WTC11 (cell line): ENCODE measurements at regions not wholly inside any gene's neighbourhood (a gene's known extent, or its start where the extent isn't known, plus 50 kb on each side); places are given as distances from the start of the nearest gene placed in this dataset.

Experiments
- ATAC-seq: fragments of 200-7000 bp; cut with Tn5 transposase; 2 replicates; pipeline ENCODE4 v1.10.0; 2021; ENCODE audit warnings: mild to moderate bottlenecking, moderate library complexity
- CTCF ChIA-PET: fragments of 300-600 bp; sonication (Branson Sonifier 250); formaldehyde crosslinking; loops from one replicate; lab custom pipeline; 2021; ENCODE audit warnings: antibody characterized with exemption; lab: Charles Lee
- POLR2A ChIA-PET: fragments of 350-600 bp; sonication (Branson Sonifier 250); formaldehyde crosslinking; loops from one replicate; lab custom pipeline; 2021; ENCODE audit warnings: antibody characterized with exemption; lab: Charles Lee
- DNase-seq: peaks from one replicate; pipeline ENCODE4 v3.0.0; 2021; ENCODE audit warnings: low spot score
- H3K27ac Mint-ChIP-seq: 2 replicates; pipeline ENCODE4 v1.8.0; 2021; ENCODE audit warnings: mixed read lengths
- H3K27me3 Mint-ChIP-seq: 2 replicates; pipeline ENCODE4 v1.8.0; 2021; ENCODE audit warnings: low read depth, mild to moderate bottlenecking, moderate library complexity, mixed read lengths
- H3K36me3 Mint-ChIP-seq: 2 replicates; pipeline ENCODE4 v1.8.0; 2021; ENCODE audit warnings: mixed read lengths
- H3K4me1 Mint-ChIP-seq: 2 replicates; pipeline ENCODE4 v1.8.0; 2022; ENCODE audit warnings: mixed read lengths
- H3K4me3 Mint-ChIP-seq: 2 replicates; pipeline ENCODE4 v1.8.0; 2021; ENCODE audit warnings: mild to moderate bottlenecking, moderate library complexity, mixed read lengths
- H3K9me3 Mint-ChIP-seq: 2 replicates; pipeline ENCODE4 v1.8.0; 2021; ENCODE audit warnings: mixed read lengths
- KAT7 ChIP-seq: sonication (generic); formaldehyde crosslinking; IDR thresholded peaks from 2 replicates; pipeline ENCODE4 v1.8.1; 2023; ENCODE audit warnings: missing genetic modification reagents, mild to moderate bottlenecking, borderline replicate concordance
- NR2C2 ChIP-seq: sonication (generic); formaldehyde crosslinking; IDR thresholded peaks from 2 replicates; pipeline ENCODE4 v1.8.0; 2022; ENCODE audit warnings: mild to moderate bottlenecking, missing genetic modification reagents
- SMAD3 ChIP-seq: sonication (generic); formaldehyde crosslinking; IDR thresholded peaks from 2 replicates; pipeline ENCODE4 v1.8.0; 2022; ENCODE audit warnings: missing genetic modification reagents, mild to moderate bottlenecking, borderline replicate concordance
- TCF7 ChIP-seq: sonication (generic); formaldehyde crosslinking; IDR thresholded peaks from 2 replicates; pipeline ENCODE4 v1.8.0; 2022; ENCODE audit warnings: mild to moderate bottlenecking, low read depth, missing genetic modification reagents, moderate library complexity
- ZNF121 ChIP-seq: sonication (generic); formaldehyde crosslinking; IDR thresholded peaks from 2 replicates; pipeline ENCODE4 v1.8.0; 2023; ENCODE audit warnings: missing genetic modification reagents
- ZNF219 ChIP-seq: sonication (generic); formaldehyde crosslinking; IDR thresholded peaks from 2 replicates; pipeline ENCODE4 v1.8.0; 2023; ENCODE audit warnings: missing genetic modification reagents, mild to moderate bottlenecking, borderline replicate concordance
- TF ChIP-seq, protein P1 (sequence below): sonication (generic); formaldehyde crosslinking; IDR thresholded peaks from 2 replicates; pipeline ENCODE4 v1.8.1; 2023; ENCODE audit warnings: mild to moderate bottlenecking, missing genetic modification reagents, borderline replicate concordance
- TF ChIP-seq, protein P2 (sequence below): sonication (generic); formaldehyde crosslinking; IDR thresholded peaks from 2 replicates; pipeline ENCODE4 v1.8.0; 2022; ENCODE audit warnings: mild to moderate bottlenecking, missing genetic modification reagents
- TF ChIP-seq, protein P3 (sequence below): sonication (generic); formaldehyde crosslinking; IDR thresholded peaks from 2 replicates; pipeline ENCODE4 v1.8.0; 2023; ENCODE audit warnings: mild to moderate bottlenecking, missing genetic modification reagents
- TF ChIP-seq, protein P4 (sequence below): fragments of 200-600 bp; IDR thresholded peaks from 2 replicates; pipeline ENCODE4 v1.8.0; 2022; ENCODE audit warnings: antibody characterized with exemption
- TF ChIP-seq, protein P5 (sequence below): sonication (generic); formaldehyde crosslinking; IDR thresholded peaks from 2 replicates; pipeline ENCODE4 v1.8.0; 2022; ENCODE audit warnings: mild to moderate bottlenecking, missing genetic modification reagents
- TF ChIP-seq, protein P6 (sequence below): sonication (generic); formaldehyde crosslinking; IDR thresholded peaks from 2 replicates; pipeline ENCODE4 v1.8.0; 2023; ENCODE audit warnings: missing genetic modification reagents, mild to moderate bottlenecking, borderline replicate concordance
- TF ChIP-seq, protein P7 (sequence below): fragments of 250-450 bp; sonication (Bioruptor Pico); IDR thresholded peaks from 2 replicates; pipeline ENCODE4 v1.9.0; 2021; ENCODE audit warnings: mild to moderate bottlenecking
- TF ChIP-seq, protein P8 (sequence below): sonication (generic); formaldehyde crosslinking; IDR thresholded peaks from 2 replicates; pipeline ENCODE4 v1.8.1; 2023; ENCODE audit warnings: mild to moderate bottlenecking, missing genetic modification reagents

DNA sequence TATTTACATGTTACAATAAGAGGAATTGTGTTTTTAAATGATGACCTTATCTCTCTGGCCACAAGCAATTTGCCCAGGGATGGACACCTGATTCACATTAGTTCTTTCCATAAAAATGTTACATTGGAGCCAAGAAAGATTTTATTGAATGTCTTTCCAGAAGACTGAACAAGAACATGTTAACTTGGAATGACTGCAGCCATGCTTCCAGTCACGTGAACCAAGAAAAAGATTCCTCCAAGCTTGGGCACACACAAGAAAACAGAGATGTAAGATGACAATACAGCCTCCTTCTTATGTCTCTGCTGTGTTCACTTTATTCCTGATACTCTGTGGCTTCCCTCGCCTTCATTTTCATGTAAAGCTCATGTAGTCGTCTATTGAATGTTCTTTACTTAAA, 737.6 kb downstream of the TRIML1 start (continued):
- TF ChIP-seq, protein P1, sequence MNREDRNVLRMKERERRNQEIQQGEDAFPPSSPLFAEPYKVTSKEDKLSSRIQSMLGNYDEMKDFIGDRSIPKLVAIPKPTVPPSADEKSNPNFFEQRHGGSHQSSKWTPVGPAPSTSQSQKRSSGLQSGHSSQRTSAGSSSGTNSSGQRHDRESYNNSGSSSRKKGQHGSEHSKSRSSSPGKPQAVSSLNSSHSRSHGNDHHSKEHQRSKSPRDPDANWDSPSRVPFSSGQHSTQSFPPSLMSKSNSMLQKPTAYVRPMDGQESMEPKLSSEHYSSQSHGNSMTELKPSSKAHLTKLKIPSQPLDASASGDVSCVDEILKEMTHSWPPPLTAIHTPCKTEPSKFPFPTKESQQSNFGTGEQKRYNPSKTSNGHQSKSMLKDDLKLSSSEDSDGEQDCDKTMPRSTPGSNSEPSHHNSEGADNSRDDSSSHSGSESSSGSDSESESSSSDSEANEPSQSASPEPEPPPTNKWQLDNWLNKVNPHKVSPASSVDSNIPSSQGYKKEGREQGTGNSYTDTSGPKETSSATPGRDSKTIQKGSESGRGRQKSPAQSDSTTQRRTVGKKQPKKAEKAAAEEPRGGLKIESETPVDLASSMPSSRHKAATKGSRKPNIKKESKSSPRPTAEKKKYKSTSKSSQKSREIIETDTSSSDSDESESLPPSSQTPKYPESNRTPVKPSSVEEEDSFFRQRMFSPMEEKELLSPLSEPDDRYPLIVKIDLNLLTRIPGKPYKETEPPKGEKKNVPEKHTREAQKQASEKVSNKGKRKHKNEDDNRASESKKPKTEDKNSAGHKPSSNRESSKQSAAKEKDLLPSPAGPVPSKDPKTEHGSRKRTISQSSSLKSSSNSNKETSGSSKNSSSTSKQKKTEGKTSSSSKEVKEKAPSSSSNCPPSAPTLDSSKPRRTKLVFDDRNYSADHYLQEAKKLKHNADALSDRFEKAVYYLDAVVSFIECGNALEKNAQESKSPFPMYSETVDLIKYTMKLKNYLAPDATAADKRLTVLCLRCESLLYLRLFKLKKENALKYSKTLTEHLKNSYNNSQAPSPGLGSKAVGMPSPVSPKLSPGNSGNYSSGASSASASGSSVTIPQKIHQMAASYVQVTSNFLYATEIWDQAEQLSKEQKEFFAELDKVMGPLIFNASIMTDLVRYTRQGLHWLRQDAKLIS (CRISPR knock-in tag), result no peak

DNA sequence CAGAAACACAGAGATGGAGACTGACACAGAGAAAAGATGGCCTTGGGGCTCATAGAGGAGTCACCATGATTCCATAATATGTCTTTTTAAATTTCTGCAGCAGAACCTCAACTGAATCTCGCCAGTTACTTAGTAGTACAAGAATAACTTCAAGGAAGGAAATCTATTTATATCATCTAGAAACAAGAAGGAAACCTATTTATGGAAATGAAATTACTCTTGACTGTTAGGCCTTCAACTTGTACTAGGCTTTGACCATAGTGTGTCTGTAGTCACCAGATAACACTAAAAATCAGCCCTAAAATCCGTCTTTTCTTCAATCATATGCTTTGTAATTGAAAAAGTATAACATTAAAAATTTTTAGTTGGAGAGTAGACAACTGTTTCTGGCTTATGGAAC, 740.4 kb downstream of the TRIML1 start:
- Mint-ChIP-seq H3K4me3 (no peak overlapping the region), H3K9me3 (no peaks in the 10 kb centered on the region; the same call in 1 of the 2 replicates), H3K4me1 (peaks cover 3% of the 10 kb centered on the region), H3K36me3 (no peaks in the 10 kb centered on the region), H3K27ac (no peak overlapping the region), H3K27me3 (no peaks in the 10 kb centered on the region)
- TF ChIP-seq SMAD3 (CRISPR knock-in tag), result no peak
- TF ChIP-seq, protein P2, sequence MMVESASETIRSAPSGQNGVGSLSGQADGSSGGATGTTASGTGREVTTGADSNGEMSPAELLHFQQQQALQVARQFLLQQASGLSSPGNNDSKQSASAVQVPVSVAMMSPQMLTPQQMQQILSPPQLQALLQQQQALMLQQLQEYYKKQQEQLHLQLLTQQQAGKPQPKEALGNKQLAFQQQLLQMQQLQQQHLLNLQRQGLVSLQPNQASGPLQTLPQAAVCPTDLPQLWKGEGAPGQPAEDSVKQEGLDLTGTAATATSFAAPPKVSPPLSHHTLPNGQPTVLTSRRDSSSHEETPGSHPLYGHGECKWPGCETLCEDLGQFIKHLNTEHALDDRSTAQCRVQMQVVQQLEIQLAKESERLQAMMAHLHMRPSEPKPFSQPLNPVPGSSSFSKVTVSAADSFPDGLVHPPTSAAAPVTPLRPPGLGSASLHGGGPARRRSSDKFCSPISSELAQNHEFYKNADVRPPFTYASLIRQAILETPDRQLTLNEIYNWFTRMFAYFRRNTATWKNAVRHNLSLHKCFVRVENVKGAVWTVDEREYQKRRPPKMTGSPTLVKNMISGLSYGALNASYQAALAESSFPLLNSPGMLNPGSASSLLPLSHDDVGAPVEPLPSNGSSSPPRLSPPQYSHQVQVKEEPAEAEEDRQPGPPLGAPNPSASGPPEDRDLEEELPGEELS (CRISPR knock-in tag), result no peak
- TF ChIP-seq KAT7 (CRISPR knock-in tag), result no peak
- no peak for TF ChIP-seq NR2C2 (CRISPR knock-in tag)
- no peak for TF ChIP-seq ZNF219 (CRISPR knock-in tag)
- TF ChIP-seq, protein P3, sequence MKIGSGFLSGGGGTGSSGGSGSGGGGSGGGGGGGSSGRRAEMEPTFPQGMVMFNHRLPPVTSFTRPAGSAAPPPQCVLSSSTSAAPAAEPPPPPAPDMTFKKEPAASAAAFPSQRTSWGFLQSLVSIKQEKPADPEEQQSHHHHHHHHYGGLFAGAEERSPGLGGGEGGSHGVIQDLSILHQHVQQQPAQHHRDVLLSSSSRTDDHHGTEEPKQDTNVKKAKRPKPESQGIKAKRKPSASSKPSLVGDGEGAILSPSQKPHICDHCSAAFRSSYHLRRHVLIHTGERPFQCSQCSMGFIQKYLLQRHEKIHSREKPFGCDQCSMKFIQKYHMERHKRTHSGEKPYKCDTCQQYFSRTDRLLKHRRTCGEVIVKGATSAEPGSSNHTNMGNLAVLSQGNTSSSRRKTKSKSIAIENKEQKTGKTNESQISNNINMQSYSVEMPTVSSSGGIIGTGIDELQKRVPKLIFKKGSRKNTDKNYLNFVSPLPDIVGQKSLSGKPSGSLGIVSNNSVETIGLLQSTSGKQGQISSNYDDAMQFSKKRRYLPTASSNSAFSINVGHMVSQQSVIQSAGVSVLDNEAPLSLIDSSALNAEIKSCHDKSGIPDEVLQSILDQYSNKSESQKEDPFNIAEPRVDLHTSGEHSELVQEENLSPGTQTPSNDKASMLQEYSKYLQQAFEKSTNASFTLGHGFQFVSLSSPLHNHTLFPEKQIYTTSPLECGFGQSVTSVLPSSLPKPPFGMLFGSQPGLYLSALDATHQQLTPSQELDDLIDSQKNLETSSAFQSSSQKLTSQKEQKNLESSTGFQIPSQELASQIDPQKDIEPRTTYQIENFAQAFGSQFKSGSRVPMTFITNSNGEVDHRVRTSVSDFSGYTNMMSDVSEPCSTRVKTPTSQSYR (CRISPR knock-in tag), result no peak
- TF ChIP-seq, protein P4, sequence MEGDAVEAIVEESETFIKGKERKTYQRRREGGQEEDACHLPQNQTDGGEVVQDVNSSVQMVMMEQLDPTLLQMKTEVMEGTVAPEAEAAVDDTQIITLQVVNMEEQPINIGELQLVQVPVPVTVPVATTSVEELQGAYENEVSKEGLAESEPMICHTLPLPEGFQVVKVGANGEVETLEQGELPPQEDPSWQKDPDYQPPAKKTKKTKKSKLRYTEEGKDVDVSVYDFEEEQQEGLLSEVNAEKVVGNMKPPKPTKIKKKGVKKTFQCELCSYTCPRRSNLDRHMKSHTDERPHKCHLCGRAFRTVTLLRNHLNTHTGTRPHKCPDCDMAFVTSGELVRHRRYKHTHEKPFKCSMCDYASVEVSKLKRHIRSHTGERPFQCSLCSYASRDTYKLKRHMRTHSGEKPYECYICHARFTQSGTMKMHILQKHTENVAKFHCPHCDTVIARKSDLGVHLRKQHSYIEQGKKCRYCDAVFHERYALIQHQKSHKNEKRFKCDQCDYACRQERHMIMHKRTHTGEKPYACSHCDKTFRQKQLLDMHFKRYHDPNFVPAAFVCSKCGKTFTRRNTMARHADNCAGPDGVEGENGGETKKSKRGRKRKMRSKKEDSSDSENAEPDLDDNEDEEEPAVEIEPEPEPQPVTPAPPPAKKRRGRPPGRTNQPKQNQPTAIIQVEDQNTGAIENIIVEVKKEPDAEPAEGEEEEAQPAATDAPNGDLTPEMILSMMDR, result no peak
- TF ChIP-seq, protein P5, sequence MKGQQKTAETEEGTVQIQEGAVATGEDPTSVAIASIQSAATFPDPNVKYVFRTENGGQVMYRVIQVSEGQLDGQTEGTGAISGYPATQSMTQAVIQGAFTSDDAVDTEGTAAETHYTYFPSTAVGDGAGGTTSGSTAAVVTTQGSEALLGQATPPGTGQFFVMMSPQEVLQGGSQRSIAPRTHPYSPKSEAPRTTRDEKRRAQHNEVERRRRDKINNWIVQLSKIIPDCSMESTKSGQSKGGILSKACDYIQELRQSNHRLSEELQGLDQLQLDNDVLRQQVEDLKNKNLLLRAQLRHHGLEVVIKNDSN (CRISPR knock-in tag), result no peak
- TF ChIP-seq, protein P6, sequence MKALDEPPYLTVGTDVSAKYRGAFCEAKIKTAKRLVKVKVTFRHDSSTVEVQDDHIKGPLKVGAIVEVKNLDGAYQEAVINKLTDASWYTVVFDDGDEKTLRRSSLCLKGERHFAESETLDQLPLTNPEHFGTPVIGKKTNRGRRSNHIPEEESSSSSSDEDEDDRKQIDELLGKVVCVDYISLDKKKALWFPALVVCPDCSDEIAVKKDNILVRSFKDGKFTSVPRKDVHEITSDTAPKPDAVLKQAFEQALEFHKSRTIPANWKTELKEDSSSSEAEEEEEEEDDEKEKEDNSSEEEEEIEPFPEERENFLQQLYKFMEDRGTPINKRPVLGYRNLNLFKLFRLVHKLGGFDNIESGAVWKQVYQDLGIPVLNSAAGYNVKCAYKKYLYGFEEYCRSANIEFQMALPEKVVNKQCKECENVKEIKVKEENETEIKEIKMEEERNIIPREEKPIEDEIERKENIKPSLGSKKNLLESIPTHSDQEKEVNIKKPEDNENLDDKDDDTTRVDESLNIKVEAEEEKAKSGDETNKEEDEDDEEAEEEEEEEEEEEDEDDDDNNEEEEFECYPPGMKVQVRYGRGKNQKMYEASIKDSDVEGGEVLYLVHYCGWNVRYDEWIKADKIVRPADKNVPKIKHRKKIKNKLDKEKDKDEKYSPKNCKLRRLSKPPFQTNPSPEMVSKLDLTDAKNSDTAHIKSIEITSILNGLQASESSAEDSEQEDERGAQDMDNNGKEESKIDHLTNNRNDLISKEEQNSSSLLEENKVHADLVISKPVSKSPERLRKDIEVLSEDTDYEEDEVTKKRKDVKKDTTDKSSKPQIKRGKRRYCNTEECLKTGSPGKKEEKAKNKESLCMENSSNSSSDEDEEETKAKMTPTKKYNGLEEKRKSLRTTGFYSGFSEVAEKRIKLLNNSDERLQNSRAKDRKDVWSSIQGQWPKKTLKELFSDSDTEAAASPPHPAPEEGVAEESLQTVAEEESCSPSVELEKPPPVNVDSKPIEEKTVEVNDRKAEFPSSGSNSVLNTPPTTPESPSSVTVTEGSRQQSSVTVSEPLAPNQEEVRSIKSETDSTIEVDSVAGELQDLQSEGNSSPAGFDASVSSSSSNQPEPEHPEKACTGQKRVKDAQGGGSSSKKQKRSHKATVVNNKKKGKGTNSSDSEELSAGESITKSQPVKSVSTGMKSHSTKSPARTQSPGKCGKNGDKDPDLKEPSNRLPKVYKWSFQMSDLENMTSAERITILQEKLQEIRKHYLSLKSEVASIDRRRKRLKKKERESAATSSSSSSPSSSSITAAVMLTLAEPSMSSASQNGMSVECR, result no peak
- TF ChIP-seq ZNF121 (CRISPR knock-in tag), result no peak
- TF ChIP-seq, protein P7, sequence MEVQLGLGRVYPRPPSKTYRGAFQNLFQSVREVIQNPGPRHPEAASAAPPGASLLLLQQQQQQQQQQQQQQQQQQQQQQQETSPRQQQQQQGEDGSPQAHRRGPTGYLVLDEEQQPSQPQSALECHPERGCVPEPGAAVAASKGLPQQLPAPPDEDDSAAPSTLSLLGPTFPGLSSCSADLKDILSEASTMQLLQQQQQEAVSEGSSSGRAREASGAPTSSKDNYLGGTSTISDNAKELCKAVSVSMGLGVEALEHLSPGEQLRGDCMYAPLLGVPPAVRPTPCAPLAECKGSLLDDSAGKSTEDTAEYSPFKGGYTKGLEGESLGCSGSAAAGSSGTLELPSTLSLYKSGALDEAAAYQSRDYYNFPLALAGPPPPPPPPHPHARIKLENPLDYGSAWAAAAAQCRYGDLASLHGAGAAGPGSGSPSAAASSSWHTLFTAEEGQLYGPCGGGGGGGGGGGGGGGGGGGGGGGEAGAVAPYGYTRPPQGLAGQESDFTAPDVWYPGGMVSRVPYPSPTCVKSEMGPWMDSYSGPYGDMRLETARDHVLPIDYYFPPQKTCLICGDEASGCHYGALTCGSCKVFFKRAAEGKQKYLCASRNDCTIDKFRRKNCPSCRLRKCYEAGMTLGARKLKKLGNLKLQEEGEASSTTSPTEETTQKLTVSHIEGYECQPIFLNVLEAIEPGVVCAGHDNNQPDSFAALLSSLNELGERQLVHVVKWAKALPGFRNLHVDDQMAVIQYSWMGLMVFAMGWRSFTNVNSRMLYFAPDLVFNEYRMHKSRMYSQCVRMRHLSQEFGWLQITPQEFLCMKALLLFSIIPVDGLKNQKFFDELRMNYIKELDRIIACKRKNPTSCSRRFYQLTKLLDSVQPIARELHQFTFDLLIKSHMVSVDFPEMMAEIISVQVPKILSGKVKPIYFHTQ (CRISPR knock-in tag), result no peak
- TF ChIP-seq, protein P8, sequence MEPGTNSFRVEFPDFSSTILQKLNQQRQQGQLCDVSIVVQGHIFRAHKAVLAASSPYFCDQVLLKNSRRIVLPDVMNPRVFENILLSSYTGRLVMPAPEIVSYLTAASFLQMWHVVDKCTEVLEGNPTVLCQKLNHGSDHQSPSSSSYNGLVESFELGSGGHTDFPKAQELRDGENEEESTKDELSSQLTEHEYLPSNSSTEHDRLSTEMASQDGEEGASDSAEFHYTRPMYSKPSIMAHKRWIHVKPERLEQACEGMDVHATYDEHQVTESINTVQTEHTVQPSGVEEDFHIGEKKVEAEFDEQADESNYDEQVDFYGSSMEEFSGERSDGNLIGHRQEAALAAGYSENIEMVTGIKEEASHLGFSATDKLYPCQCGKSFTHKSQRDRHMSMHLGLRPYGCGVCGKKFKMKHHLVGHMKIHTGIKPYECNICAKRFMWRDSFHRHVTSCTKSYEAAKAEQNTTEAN (CRISPR knock-in tag), result no peak
- no peak for TF ChIP-seq TCF7 (CRISPR knock-in tag)
- ChIA-PET CTCF (no interaction called here), POLR2A (no interaction called here)
- ATAC-seq (no peak), DNase-seq (no peak)
